ENCODE measurements at regions not wholly inside any gene's neighbourhood (a gene's known extent, or its start where the extent isn't known, plus 50 kb on each side); places are given as distances from the start of the nearest gene placed in this dataset.

GRCh38 chr20:52880997-52881396 is 91.2 kb upstream of the TSHZ2 start:
- no peak for ATAC-seq (ENCODE audit: low read depth)
- Histone ChIP-seq H3K9me3 (ENCODE audit: control extremely low read depth in 1 of 3, control insufficient read depth in 2 of 3, insufficient read depth in 1 of 3, low read length in 2 of 3) (peaks cover 0 to 1% (median 0%) of the 10 kb centered on the region in 3 donors), H3K9ac (ENCODE audit: low read length) (no peak overlapping the region), H3K27me3 (replicated peaks in 1 of 4; ENCODE audit: control extremely low read depth in 1 of 4, control insufficient read depth in 3 of 4, insufficient read depth in 4 of 4, low read length in 3 of 4) (peaks cover 0 to 3% (median 0%) of the 10 kb centered on the region in 4 experiments), H3K36me3 (replicated peaks in 1 of 2; ENCODE audit: control extremely low read depth in 1 of 2, control insufficient read depth in 1 of 2, extremely low read depth in 1 of 2, insufficient read depth in 2 of 2, low read length in 1 of 2) (no peaks in the 10 kb centered on the region), H3K4me2 (replicated peaks; ENCODE audit: low read depth, low read length, poor library complexity, severe bottlenecking) (no peak overlapping the region), H3K79me2 (ENCODE audit: control insufficient read depth, insufficient read depth, low read length) (no peaks in the 10 kb centered on the region), H3K4me3 (ENCODE audit: control extremely low read depth in 1 of 5, extremely low read depth in 1 of 5, insufficient read depth in 1 of 5, low read depth in 2 of 5, low read length in 4 of 5) (no peak overlapping the region), H4K20me1 (ENCODE audit: control insufficient read depth, insufficient read depth, low read length, poor library complexity, severe bottlenecking) (no peaks in the 10 kb centered on the region), H3K27ac (ENCODE audit: low read length in 2 of 2) (no peak overlapping the region), H2AFZ (ENCODE audit: insufficient read depth, low read depth, low read length, poor library complexity, severe bottlenecking) (no peak overlapping the region), H3K4me1 (ENCODE audit: control insufficient read depth in 2 of 2, insufficient read depth in 2 of 2, low read length in 2 of 2) (no peaks in the 10 kb centered on the region)
- Mint-ChIP-seq H3K9me3 (ENCODE audit: insufficient read depth) (no peaks in the 10 kb centered on the region), H3K4me3 (no peak overlapping the region), H3K4me1 (no peaks in the 10 kb centered on the region), H3K27ac (no peak overlapping the region), H3K27me3 (peaks cover 4% of the 10 kb centered on the region)
- no peak for DNase-seq
- POLR2A ChIA-PET = no interaction called here
- CTCF ChIA-PET = no interaction called here
- TF ChIP-seq EZH2 (IDR thresholded peaks at IDR 0.05; ENCODE audit: borderline replicate concordance, insufficient read depth, low read depth, low read length, poor library complexity, severe bottlenecking) = no peak
- TF ChIP-seq, protein P1, sequence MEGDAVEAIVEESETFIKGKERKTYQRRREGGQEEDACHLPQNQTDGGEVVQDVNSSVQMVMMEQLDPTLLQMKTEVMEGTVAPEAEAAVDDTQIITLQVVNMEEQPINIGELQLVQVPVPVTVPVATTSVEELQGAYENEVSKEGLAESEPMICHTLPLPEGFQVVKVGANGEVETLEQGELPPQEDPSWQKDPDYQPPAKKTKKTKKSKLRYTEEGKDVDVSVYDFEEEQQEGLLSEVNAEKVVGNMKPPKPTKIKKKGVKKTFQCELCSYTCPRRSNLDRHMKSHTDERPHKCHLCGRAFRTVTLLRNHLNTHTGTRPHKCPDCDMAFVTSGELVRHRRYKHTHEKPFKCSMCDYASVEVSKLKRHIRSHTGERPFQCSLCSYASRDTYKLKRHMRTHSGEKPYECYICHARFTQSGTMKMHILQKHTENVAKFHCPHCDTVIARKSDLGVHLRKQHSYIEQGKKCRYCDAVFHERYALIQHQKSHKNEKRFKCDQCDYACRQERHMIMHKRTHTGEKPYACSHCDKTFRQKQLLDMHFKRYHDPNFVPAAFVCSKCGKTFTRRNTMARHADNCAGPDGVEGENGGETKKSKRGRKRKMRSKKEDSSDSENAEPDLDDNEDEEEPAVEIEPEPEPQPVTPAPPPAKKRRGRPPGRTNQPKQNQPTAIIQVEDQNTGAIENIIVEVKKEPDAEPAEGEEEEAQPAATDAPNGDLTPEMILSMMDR (IDR thresholded peaks at IDR 0.05) = no peak
- intact Hi-C loops (cut with micrococcal nuclease) = no loop called here

DNA sequence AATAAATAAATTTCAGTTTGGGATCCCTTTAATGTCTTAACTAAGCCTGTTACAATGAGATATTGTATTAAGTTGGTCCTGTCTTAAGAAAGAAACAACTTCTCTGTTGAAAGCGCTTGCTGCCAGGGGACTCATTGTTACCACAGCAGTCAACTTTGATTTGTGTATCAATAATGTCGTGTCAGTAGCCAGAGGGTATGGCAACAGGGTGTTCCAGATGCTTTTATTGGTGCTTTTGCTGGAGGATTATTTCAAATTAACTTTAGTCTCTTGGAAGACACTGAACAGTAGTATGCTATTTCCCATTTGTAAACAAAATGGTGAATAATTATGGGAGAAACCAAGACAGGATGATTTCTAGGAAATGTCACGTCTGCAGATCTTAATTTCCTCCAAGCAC is 91.9 kb upstream of the TSHZ2 start:
- no peak overlapping the region for H3K27ac Mint-ChIP-seq
- Histone ChIP-seq H3K36me3 (replicated peaks in 1 of 2; ENCODE audit: control extremely low read depth in 1 of 2, control insufficient read depth in 1 of 2, extremely low read depth in 1 of 2, insufficient read depth in 2 of 2, low read length in 1 of 2) (no peaks in the 10 kb centered on the region), H3K4me1 (ENCODE audit: control insufficient read depth in 2 of 2, insufficient read depth in 2 of 2, low read length in 2 of 2) (no peaks in the 10 kb centered on the region), H3K9me3 (ENCODE audit: control extremely low read depth in 1 of 3, control insufficient read depth in 2 of 3, insufficient read depth in 1 of 3, low read length in 2 of 3) (peaks cover 0 to 1% (median 0%) of the 10 kb centered on the region in 3 donors), H2AFZ (ENCODE audit: insufficient read depth, low read depth, low read length, poor library complexity, severe bottlenecking) (no peak overlapping the region), H3K4me3 (ENCODE audit: control extremely low read depth in 1 of 5, extremely low read depth in 1 of 5, insufficient read depth in 1 of 5, low read depth in 2 of 5, low read length in 4 of 5) (no peak overlapping the region), H4K20me1 (ENCODE audit: control insufficient read depth, insufficient read depth, low read length, poor library complexity, severe bottlenecking) (no peaks in the 10 kb centered on the region), H3K9ac (ENCODE audit: low read length) (no peak overlapping the region), H3K27me3 (replicated peaks in 1 of 4; ENCODE audit: control extremely low read depth in 1 of 4, control insufficient read depth in 3 of 4, insufficient read depth in 4 of 4, low read length in 3 of 4) (peaks cover 0 to 3% (median 0%) of the 10 kb centered on the region in 4 experiments), H3K4me2 (replicated peaks; ENCODE audit: low read depth, low read length, poor library complexity, severe bottlenecking) (no peak overlapping the region), H3K79me2 (ENCODE audit: control insufficient read depth, insufficient read depth, low read length) (no peaks in the 10 kb centered on the region), H3K27ac (ENCODE audit: low read length in 2 of 2) (no peak overlapping the region)
- H3K4me1 Mint-ChIP-seq = no peaks in the 10 kb centered on the region
- intact Hi-C loops (cut with micrococcal nuclease) = no loop called here
- DNase-seq (no peak), ATAC-seq (ENCODE audit: low read depth) (no peak)
- no peaks in the 10 kb centered on the region for H3K9me3 Mint-ChIP-seq (ENCODE audit: insufficient read depth)
- TF ChIP-seq, protein P1 (IDR thresholded peaks at IDR 0.05) = no peak
- TF ChIP-seq EZH2 (IDR thresholded peaks at IDR 0.05; ENCODE audit: borderline replicate concordance, insufficient read depth, low read depth, low read length, poor library complexity, severe bottlenecking) = no peak
- H3K27me3 Mint-ChIP-seq = no peaks in the 10 kb centered on the region
- ChIA-PET CTCF (no interaction called here), POLR2A (no interaction called here)
- WGBS (ENCODE audit: insufficient coverage) = no CpG with 5 or more reads among the region's 3 CpGs
- no peak overlapping the region for H3K4me3 Mint-ChIP-seq
